DMS53 (cell line): ENCODE measurements at regions not wholly inside any gene's neighbourhood (a gene's known extent, or its start where the extent isn't known, plus 50 kb on each side); places are given as distances from the start of the nearest gene placed in this dataset.

Source experiments
- DNase-seq: peaks from one replicate; lab custom pipeline; 2025; lab: John Stamatoyannopoulos, UW

DNA sequence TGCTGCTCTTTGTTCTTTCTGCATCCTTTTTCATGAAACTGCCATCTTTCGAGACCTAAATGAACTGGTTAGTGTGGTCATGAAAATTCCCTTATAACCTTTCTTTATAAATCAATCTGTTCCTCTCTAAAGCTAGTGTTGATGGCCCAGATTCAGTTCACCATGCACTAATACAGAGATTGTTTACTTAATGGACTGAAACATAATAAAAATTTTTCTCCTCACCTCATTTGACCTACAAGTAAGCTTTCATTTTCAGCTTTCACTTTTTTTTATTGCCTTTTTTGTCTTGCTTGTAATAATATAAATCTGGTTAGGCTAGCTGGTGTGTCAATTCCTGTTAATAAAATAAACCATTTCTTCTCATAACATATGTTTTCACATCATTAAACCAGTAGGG is 183.8 kb downstream of the CCDC59 start:
- peak; percentile 48 for DNase-seq

DNA sequence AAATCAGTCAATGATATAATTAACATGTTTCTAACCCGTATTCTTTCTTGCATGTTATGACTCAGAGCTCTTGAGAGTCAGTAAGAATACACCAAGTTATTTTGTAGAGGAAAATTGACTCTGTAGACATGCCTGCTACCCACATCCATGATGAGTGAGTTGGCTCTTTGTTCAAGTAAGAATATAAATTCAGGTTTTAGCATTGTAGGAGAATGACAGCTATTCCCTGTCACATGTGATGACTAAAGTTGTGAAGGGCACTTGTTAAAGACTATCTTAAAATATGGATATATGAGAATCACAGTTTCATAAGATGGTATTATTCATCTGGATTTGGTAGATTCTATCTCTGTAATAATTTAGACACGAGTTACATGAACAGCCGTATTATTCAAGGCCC is 209.1 kb downstream of the CCDC59 start:
- no peak for DNase-seq

DNA sequence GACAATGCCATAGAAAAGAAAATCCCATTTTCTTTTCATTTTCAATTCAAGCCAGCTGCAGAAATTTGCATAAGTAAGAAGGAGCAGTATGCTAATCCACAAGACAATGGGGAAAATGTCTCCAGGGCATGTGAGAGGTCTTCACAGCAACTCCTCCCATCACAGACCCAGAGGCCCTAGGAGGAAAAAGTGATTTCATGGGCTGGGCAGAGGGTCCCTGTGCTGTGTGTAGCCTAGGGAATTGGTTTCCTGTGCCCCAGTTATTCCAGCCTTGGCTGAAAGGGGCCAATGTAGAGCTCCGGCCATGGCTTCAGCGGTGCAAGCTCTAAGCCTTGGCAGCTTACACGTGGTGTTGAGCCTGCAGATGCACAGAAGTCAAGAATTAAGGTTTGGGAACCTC is 211.4 kb downstream of the CCDC59 start:
- no peak for DNase-seq

DNA sequence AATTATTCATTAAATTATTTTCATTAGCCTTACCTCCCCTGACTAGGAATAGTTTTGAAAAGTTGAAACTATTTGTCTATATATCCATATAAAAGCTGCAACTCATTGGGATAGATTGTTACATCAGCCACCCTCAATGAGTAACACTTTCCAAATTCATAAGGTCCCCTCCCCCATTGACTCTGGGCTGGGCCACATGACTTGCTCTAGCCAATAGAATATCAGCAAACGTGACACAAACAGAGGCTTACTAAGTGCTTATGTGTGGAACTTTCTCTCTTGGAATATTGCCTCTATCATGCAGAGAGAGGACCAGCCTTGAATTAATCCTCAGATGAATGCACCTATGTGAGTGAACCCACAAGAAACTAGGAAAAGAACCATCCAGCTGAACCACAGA is 213.7 kb downstream of the CCDC59 start:
- peak; percentile 15 for DNase-seq

DNA sequence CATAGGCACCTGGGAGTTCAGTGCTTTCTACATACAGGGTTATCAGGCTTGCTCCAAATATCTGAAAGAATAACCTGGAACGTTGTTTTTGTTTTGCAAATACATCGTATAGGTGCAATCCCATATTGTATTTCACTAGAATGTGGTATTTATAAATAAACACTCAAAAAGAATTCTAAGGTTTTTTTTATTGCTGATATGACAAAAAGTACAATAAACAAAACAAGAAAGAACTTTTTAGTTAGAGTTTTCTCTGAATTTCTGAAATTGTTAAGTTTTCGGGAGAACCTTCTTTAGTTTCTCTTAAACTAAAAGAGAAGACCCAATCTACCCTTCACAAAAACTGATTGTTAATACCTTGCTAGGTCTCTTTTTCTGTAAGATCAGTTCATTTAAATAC is 225.8 kb downstream of the CCDC59 start:
- no peak for DNase-seq

DNA sequence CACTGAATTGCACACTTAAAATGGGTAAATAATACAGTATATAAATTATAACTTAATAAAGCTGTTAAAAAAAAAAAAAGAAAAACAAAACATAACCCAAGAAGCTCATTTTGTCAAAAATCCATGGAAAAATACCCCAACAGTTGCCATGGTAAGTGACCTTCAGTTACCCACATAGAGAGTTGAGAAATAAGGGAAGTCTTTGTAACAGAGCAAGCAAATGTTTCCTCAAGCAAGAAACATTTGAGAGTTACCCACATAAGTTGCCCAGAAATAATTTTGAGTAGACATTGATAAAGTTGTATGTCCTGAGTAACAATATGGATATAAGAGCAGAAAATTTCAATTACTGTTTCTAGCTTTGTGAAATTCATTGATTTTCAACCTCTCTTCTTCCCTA is 227.4 kb downstream of the CCDC59 start:
- no peak for DNase-seq

DNA sequence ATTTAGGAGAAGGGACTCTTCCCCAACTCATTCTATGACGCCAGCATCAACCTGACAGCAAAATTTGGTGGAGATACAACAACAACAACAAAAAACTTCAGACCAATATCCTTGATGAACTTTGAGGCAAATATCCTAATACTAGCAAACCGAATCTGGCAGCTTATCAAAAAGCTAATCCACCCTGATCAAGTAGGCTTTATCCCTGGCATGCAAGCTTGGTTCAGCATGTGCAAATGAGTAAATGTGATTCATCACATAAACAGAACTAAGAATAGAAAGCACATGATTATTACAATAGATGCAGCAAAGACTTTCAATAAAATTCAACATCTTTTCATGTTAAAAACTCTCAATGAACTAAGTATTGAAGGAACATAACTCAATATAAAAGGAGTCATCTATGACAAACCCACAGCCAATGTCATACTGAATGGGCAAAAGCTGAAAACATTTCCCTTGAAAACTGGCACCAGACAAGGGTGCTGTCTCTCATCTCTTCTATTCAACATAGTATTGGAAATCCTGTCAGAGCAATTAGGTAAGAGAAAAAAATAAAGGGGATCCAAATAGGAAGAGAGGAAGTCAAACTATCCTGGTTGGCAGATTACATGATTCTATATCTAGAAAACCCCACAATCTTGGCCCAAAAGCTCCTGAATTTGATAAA is 233.3 kb downstream of the CCDC59 start:
- DNase-seq, result peak; percentile 20

DNA sequence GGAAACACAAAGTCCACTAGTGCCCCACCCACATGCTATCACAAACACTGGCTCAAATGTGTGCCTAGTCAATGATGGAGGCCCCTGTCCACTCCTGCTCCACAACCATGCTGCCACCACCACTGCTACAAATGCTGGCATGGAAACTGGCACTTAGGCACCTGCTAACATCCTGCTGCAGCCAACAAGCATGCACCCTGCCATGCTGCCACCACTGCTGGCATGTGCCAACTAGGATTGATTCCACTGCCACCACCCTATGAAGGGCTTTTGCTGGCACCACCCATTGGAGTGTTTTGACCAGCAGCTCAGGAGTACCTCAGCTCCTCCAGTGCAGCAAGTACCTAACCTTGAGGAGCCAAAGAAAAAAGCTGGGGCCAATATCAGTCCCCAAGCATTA is 236.6 kb downstream of the CCDC59 start:
- DNase-seq, result no peak

DNA sequence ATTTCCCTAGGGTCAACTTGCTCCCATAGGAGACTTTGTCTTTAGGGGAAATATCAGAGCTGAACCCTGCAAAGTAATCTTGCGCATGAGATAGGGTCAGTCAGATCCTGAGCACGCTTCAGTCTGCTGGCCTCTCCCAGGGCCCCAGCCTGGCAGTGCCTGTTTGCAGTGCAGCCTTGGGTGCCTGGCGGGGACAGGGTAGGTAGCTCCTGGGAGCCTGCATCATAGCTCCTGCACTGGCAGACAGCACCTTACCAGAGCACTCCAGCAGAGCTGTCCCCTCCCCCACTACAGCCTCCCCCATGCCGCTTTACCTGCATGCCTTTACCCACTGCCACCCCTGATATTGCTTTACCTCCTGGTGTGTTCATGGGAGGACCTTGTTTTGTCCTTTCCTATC is 237.3 kb downstream of the CCDC59 start:
- no peak for DNase-seq

DNA sequence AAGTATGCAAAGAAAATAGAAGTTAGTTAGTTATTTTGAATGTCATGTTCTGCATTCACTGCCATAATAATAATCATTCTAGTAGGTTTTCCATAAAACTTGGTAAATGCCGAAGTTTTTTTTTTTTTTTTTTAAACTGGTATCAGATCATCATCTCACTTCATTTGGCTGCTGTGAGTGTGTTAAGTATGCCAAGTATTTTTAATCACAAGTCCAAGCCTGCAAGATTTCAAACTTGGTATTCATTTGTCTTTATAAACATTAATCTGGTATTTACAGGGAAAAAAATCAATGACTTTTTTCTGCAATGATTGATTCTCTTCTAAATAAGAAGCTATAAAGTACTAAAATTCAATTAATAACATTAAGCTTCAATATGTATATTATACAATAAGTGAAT is 248.9 kb downstream of the CCDC59 start:
- no peak for DNase-seq

DNA sequence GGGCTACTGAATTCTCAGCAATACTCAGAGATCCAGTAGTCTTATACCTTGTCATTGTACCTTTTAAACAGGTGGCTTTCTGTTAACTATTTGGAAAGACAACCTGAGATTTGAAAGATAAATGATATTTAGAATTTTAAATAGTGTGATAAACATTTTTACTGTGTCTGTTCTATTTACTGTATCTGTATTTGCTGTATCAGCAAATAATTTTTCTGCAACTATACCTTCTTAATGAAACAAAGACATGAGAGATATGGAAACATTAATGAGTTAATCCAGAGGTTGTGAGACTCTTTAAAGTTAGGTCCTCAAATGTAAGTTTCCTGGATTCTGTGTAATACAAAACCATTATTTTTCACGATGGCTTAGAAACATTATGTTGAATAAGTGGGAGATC is 249.6 kb downstream of the CCDC59 start:
- no peak for DNase-seq

DNA sequence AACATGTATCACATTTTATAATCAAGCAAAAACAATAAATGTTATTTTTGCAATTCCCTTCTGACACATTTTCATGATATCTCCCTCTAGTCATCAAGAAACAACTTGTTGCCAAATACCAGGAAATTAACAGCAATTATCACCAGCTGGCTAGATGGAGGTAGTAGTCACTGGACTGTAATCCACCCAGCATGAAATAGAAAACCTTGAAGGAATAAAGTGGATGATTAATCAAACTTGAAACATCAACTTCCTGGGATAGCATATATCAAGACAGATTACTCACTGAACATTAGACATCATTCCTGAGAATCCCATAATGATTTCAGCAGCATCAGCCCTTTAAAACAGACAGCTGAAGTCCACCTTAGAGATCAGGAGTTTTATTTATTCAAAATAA is 259.0 kb downstream of the CCDC59 start:
- peak; percentile 28 for DNase-seq

DNA sequence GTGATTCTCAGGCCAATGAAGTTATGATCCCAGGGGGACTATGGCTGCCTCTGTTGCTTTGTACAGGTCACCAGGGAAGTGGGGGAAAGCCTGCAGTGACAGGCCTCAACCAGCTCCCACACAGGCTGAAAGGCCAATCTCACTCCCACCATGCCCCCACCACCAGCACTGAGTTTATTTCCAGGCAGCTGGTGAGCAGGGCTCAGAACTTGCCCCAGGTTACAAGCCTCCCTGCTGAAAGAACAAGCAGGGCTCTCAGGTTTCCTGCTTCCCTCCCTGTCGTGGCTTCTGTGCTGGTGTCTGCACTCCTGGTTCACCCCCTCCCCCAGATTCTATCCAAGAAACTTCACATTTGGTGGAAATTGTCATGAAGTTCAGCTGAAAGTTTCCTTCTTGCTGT is 260.3 kb downstream of the CCDC59 start:
- DNase-seq, result no peak

DNA sequence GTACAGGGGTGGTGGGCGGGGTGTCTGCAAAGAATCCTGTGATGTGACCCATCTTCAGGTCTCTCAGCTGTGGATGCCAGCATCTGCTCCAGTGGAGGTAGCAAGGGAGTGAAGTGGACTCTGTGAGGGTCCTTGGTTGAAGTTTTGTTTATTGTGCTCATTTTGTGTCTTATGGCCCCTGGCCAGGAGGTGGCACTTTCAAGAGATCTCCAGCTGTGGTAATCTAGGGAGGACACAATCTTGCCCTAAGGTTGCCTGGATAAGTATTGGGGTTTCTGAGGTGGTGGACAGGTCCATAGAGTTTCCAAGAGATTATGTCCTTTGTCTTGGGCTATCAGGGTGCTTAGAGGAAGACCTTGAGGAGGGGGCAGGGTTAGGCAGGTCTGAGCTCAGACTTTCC is 260.7 kb downstream of the CCDC59 start:
- DNase-seq, result no peak

DNA sequence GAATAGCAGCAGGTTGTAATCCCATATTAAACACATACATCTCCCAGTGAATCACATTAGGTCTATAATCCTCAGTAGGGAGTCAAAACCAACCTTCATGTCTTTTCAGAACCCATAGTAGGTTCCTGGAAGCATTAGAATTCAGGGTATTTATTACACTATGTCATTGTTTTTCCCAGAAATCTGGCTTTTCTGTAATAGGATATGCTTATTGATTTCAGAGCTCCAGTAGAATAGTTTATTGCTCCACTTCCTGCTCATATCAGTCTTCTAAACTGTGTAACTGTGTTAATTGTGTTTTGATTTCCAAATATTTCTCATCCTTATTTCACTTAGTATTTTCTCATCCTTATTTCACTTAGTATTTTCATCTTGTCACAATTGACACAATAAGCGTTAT is 268.0 kb downstream of the CCDC59 start:
- peak; percentile 84 for DNase-seq

DNA sequence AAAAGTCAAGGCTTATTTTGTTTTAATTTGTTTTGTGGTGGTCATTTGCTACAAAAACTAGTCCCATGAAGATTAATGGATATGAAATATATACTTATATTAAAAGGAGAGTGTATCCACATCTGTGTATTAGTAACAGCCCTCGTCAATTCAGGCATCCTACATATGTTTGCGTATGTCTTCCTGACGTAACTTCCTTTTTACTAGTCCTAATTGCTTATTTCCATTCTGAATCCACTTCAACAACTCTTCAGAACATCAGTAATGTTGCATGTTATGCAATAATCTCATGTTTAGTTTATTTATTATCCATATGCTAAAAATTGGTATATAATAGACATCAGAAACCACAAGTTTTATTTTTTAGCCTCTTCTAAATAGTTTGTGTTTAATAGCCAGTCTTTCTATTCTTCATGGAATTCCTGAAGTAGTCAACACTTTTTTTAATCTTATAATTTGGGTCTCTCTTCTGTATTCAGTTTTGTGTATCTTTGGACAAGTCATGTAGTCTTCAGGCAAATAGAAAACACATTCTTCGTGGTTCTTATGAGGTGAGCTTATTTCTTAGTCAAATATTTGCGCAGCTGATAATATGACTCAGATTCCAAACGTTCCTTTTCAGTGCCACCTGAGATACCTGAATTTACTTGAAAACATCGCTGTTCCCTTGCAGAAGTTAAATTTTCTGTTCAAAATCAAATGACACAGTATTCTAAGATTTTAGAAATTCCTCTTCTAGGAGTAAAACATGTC is 268.6 kb downstream of the CCDC59 start:
- DNase-seq, result peak; percentile 95

DNA sequence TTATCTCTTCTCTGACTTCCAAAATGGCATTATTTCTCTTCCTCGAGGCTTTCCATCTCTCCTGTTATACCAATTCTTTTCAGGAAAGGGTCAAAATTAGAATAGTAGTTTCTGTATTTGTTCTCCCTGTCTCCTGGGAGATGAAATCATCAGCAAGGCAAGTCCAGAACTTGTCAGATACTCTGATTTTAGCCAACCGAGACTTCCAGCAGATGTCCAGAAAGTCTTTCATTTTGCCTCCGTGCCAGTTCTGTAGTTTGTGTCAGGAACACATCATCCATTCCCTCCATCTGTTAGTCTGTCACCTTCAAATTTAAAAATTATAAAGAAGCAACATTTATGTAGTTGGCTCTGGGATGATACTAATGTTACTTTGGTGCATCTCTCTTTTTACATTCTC is 275.7 kb downstream of the CCDC59 start:
- no peak for DNase-seq

DNA sequence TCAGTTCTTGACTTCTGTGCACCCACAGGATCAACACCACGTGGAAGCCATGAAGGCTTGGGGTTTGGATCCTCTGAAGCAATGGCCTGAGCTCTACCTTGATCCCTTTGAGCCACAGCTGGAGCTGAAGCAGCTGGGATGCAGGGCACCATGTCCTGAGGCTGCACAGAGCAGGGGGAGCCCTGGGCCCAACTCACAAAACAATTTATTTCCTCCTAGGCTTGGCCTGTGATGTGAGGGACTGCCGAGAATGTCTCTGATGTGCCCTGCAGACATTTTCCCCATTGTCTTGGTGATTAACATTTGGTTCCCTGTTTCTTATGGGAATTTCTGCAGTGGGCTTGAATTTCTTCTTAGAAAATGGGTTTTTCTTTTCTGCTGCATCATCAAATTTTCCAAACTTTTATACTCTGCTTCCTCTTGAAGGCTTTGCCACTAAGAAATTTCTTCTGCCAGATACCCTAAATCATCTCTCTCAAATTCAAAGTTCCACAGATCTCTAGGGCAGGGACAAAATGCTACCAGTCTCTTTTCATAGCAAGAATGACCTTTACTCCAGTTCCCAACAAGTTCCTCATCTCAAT is 288.2 kb downstream of the CCDC59 start:
- no peak for DNase-seq

DNA sequence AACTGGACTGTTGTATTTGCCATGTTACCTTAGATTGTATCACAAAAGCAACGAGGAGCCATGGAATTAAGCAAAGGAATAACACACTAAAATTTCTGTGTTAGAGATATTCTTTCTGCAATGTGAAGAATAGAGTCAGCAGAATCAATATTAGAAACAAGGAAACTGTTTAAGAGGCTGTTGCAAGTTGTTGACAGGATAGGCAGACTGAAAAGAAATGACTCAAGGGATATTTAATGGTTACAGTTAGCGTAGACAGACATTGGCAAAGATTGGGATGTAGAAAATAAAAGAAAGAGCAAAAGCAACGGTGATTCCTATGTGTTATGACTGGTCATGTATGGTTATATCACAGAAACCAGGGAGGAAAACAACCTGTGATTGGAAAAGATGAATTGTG is 299.0 kb upstream of the PPFIA2 start:
- no peak for DNase-seq

DNA sequence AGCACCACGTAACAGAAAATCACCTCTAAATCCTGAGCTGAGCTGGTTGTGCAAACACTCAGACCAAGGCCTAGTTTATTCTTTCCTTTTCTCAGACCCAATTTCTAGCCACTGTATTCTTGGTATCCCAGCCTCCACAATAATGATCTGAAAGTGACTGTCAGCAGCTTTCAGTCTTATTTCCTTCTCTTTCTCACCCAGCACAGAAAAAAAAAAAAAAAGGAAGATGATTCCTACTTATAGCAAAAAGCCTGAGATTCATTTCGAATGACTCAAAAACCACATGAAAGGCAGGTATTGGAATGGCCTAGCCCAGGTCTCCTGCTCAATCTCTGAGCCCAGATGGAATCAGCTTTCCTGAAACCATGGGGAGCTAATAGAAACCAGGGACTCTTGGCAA is 298.6 kb upstream of the PPFIA2 start:
- DNase-seq, result peak; percentile 62

DNA sequence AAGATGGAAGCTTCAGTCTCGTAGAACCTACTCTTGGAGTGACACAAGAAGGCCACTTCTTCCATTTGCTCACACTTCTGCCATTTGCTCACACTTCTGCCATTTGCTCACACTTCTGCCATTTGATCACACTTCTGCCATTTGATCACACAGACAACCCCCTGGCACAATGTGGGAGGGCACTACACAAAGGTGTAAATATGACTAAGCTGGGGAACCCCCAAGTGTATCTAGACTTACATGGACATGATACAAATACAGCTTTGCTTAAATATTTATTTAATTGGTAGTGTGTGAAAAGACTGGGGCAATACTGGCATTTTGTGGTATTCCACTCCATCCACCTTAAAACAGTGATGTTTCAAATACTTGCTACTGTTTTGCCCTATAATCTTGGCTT is 296.2 kb upstream of the PPFIA2 start:
- DNase-seq, result no peak

DNA sequence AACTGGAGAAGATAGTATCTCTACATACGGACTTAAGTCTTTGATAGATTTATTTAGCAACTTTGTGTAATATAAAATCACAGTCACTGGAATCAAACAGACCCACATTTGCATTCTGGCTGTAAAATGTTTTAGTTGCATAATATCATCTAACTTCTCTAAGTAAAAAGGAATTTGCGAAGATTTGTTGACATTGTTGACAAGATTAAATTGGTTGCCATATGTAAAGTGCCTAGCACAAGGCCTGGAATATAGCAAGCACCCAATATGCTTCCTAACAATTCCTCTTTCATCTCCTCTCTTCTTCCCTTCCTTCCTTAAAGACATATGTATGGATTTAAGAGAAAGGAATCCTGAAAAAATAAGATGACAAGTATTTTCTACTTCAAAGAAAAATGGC is 295.4 kb upstream of the PPFIA2 start:
- DNase-seq, result no peak

DNA sequence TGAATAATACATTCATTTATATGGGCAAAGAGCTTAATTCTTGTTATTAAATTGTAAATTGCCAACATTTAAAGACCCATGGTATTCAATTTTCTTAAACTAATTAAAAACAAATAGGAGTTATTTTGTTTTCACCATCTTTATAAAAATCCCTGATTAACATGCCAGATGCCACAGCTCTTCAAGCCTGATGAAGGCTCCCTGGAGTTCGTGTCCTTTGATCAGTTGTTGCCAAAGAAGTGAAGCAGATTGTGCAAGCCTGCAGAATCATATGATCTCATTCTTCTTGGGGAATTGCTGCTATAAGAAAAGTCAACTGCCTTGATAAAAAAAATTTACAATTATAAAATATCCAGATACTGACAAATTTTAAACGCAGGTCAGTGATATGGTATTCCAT is 288.3 kb upstream of the PPFIA2 start:
- no peak for DNase-seq
